Fibroblast of pulmonary artery (primary cell): ENCODE measurements at regions not wholly inside any gene's neighbourhood (a gene's known extent, or its start where the extent isn't known, plus 50 kb on each side); places are given as distances from the start of the nearest gene placed in this dataset.

ENCODE experiments used
- DNase-seq: peaks from one replicate; pipeline ENCODE4 v3.0.0-alpha.2; 2010; ENCODE audit warnings: low read depth
- H3K4me3 ChIP-seq: replicated peaks from 2 replicates; pipeline ENCODE4 v1.5.1; 2011; ENCODE audit warnings: low read depth, mild to moderate bottlenecking, control low read depth, low read length, moderate library complexity
- TF ChIP-seq, protein P1 (sequence below): IDR thresholded peaks from 2 replicates; pipeline ENCODE4 v1.5.1; 2011; ENCODE audit warnings: mild to moderate bottlenecking, control low read depth, low read length, inconsistent platforms; ENCODE audit errors: missing control alignments

GRCh38 chr5:124602925-124603650, 143.4 kb downstream of the ZNF608 start:
- DNase-seq = peak; percentile 17
- H3K4me3 ChIP-seq = no peak overlapping the region
- TF ChIP-seq, protein P1, sequence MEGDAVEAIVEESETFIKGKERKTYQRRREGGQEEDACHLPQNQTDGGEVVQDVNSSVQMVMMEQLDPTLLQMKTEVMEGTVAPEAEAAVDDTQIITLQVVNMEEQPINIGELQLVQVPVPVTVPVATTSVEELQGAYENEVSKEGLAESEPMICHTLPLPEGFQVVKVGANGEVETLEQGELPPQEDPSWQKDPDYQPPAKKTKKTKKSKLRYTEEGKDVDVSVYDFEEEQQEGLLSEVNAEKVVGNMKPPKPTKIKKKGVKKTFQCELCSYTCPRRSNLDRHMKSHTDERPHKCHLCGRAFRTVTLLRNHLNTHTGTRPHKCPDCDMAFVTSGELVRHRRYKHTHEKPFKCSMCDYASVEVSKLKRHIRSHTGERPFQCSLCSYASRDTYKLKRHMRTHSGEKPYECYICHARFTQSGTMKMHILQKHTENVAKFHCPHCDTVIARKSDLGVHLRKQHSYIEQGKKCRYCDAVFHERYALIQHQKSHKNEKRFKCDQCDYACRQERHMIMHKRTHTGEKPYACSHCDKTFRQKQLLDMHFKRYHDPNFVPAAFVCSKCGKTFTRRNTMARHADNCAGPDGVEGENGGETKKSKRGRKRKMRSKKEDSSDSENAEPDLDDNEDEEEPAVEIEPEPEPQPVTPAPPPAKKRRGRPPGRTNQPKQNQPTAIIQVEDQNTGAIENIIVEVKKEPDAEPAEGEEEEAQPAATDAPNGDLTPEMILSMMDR = no peak

- TF ChIP-seq, protein P1 = no peak
- peak; percentile 76 for DNase-seq
- H3K4me3 ChIP-seq = no peak overlapping the region
Measured at GRCh38 chr5:124599028-124599973, 147.1 kb downstream of the ZNF608 start.

DNA sequence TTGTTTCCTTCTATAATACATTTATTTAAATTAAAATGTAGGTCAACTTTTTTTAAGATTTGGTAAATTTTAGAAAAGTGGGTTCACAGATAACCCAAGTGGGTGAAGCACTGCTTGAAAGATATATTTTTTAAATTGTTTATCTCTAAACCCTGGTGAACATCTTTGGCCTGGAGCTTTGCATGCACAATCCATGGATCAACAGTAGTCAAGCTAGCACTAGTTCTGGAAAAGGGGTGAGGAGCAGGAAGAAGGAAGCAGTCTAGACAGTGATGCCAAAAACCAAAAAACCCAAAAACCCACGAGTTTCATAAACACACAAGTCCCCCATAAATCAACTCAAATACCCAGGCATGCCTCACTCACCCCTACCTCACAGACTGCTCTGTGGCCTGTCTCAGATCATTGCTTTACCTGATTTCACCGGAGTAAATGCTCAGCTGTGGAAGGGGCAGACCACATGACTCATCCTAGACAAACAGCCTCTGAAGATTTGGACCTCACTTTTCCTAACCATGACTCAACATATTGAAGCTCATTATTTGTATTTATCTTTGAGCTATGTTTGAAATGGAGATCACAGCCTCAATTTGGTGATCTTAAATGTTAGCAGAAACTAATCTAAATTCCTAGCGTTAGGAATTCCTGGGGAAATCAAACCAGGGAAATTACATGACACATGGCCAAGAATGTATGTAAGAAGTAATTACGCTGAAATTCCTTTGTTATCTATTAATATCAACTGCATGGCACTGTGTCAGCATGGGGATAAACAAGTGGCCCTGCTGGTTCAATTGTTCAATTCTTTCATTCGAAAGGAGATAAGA, 149.6 kb downstream of the ZNF608 start:
- peak; percentile 84 for DNase-seq
- TF ChIP-seq, protein P1 = no peak
- no peak overlapping the region for H3K4me3 ChIP-seq

- no peak for DNase-seq
- no peak overlapping the region for H3K4me3 ChIP-seq
- TF ChIP-seq, protein P1 = no peak
Measured at GRCh38 chr5:124593952-124594351, 152.5 kb downstream of the ZNF608 start.

DNA sequence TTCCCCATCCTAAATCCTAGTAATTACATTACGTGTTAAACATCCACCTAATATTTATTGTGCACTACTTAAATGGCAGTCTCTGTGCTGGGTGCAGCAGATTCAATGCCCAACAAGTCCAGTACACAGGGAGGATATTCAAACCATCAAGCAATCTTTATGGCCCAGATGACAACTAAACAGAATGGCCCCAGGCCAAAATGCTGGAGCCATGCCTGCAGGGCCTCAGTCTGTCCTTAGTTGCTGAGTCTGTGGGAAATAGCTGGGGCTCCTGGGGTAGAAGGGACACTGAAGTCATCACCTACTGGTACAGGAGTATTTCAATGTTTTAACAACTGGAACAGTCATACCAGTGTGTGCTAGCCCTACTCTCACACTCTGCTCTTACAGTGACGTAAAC, 153.5 kb downstream of the ZNF608 start:
- H3K4me3 ChIP-seq = no peak overlapping the region
- no peak for DNase-seq
- TF ChIP-seq, protein P1 = no peak

DNA sequence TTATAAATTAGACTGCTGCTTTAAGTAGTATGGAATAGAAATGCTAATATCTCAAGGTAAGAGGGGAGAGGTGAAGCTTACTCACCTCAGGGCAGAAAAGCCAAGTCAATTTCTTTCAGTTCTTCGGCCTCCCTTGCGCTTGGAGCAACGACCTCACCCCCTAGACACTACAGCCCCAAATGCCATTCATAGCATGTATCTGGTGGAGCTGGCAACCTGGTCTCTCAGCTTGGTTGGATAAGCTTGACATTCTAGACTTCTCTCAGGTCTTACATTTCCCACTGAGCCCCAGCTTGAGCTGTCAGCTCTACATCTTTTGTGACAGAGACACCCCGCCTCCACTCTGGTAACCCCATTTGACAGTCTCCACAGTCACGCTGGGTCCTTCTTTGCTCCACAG, 154.9 kb downstream of the ZNF608 start:
- no peak overlapping the region for H3K4me3 ChIP-seq
- DNase-seq = no peak
- TF ChIP-seq, protein P1 = no peak
